ENCODE measurements at regions not wholly inside any gene's neighbourhood (a gene's known extent, or its start where the extent isn't known, plus 50 kb on each side); places are given as distances from the start of the nearest gene placed in this dataset.

DNA sequence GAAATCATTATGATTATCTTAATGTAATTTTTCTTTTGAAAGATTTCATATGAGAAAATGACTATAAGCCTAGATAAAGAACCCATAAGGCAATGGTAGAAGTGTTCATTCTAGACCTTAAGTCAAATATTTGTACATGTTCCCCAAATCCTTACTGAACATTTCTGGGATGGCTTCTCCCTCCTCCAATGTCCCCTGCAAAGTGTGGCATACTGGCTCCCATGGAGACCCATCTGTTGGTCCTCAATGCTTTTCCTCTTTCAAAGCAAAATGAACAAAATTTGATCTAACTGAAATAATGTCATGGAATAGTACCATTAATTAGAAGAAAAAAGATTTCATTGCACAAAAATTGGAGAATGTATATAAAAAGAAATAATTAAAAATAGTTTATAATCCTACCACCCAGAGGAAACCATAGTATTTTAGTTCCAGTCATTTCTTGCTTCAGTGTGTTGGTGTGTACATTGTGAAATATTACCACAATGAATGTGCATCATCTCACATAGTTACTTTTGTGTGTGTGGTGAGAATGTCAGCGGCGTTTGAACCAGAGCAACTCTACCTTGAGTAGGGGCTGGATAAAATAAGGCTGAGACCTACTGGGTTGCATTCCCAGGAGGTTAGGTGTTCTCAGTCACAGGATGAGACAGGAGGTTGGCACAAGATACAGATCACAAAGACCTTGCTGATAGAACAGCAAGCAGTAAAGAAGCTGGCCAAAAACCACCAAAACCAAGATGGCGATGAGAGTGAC is 181.3 kb downstream of the UXS1 start:
- TF ChIP-seq, protein P1, sequence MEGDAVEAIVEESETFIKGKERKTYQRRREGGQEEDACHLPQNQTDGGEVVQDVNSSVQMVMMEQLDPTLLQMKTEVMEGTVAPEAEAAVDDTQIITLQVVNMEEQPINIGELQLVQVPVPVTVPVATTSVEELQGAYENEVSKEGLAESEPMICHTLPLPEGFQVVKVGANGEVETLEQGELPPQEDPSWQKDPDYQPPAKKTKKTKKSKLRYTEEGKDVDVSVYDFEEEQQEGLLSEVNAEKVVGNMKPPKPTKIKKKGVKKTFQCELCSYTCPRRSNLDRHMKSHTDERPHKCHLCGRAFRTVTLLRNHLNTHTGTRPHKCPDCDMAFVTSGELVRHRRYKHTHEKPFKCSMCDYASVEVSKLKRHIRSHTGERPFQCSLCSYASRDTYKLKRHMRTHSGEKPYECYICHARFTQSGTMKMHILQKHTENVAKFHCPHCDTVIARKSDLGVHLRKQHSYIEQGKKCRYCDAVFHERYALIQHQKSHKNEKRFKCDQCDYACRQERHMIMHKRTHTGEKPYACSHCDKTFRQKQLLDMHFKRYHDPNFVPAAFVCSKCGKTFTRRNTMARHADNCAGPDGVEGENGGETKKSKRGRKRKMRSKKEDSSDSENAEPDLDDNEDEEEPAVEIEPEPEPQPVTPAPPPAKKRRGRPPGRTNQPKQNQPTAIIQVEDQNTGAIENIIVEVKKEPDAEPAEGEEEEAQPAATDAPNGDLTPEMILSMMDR (IDR thresholded peaks at IDR 0.05; ENCODE audit: unreplicated experiment) = no peak
- DNase-seq (ENCODE audit: low spot score in 2 of 2, unreplicated experiment in 2 of 2) = no peak
- H3K27me3 Mint-ChIP-seq (ENCODE audit: low read depth) = no peaks in the 10 kb centered on the region
- H3K27ac Mint-ChIP-seq = no peak overlapping the region
- H3K4me1 Mint-ChIP-seq = no peaks in the 10 kb centered on the region
- H3K9me3 Mint-ChIP-seq = peaks cover 11% of the 10 kb centered on the region
- no peak overlapping the region for H3K4me3 Mint-ChIP-seq
- H3K36me3 Mint-ChIP-seq = peaks cover 4% of the 10 kb centered on the region

DNA sequence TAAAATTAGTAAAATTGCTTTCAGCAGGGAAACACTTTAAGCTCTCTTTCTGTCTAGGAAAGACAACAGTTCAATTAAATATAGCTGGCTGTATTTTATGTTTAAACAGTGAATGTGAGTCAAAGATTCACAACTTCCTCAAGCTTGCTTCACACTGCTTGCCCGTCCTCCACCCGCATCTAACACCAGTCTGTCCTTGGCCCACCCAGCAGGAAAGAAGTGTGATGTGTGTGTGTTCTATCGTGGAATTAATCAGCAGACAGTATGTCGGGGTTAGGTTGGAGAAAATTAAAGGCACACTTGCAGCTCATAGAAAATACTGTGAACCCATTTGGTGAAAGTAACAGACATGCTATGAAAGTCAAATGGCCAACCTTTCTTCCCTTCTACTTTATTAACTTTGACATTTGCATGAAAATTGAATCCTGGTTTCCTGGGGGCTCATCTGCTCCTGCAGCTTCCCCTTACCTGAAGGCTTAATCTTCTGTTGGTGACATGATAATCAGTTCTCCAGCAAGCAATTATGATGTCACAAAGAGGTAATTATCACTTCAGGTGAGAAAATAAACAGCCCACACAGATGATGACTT is 182.0 kb downstream of the UXS1 start:
- H3K27me3 Mint-ChIP-seq (ENCODE audit: low read depth) = no peaks in the 10 kb centered on the region
- no peaks in the 10 kb centered on the region for H3K4me1 Mint-ChIP-seq
- TF ChIP-seq, protein P1 (IDR thresholded peaks at IDR 0.05; ENCODE audit: unreplicated experiment) = no peak
- H3K4me3 Mint-ChIP-seq = no peak overlapping the region
- peak overlapping the region; percentile 32 for H3K27ac Mint-ChIP-seq
- peaks cover 5% of the 10 kb centered on the region for H3K36me3 Mint-ChIP-seq
- DNase-seq (ENCODE audit: low spot score in 2 of 2, unreplicated experiment in 2 of 2) = no peak
- H3K9me3 Mint-ChIP-seq = peaks cover 16% of the 10 kb centered on the region

DNA sequence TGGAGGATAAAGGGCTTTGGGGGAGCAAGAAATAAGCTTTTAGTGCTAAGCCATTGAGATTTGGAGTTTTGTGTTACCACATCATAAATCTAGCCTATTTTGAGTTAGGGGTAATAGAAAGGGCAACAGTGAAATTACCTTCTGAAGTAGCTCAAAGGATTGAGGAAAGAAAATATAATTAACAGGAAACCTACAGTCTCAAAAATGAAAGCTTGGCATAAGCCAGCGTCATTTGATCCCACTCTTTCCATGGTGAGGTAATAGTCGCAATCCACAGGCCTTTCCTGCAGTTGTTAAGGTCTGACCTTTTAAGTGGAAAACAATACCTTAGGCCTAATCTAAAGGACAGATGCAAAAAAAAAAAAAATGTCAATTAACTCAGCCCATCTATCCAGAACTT is 182.7 kb downstream of the UXS1 start:
- peaks cover 23% of the 10 kb centered on the region for H3K9me3 Mint-ChIP-seq
- no peak overlapping the region for H3K27ac Mint-ChIP-seq
- peaks cover 10% of the 10 kb centered on the region for H3K36me3 Mint-ChIP-seq
- no peaks in the 10 kb centered on the region for H3K27me3 Mint-ChIP-seq (ENCODE audit: low read depth)
- no peak overlapping the region for H3K4me3 Mint-ChIP-seq
- TF ChIP-seq, protein P1 (IDR thresholded peaks at IDR 0.05; ENCODE audit: unreplicated experiment) = no peak
- DNase-seq (ENCODE audit: low spot score in 2 of 2, unreplicated experiment in 2 of 2) = no peak
- H3K4me1 Mint-ChIP-seq = no peaks in the 10 kb centered on the region

DNA sequence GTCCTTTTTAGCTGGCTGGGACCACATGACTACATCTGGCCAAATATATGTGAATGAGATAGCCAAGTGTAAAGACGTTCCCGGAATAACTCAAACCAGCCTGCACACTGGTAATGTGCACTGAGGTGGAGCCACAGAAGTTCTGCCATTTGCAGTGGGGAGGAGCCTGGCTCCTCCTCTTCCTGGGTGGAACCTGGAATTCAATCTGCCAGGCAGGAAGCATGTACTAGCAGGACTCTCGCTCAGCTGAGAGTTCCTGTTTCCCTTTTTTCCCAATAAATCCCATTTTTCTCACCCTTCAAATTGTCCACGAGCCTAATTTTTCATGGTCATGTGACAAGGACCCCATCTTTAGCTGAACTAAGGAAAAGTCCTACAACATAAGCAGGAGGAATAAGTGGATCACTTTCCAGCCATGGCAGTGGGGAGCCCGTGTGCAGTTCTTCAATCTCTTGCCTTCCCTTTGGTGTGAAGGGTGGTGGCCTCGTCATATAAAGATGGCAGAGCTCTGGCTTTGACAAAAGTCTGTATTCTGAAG is 183.2 kb downstream of the UXS1 start:
- Mint-ChIP-seq H3K4me1 (no peaks in the 10 kb centered on the region), H3K27ac (no peak overlapping the region), H3K36me3 (peaks cover 10% of the 10 kb centered on the region), H3K9me3 (peaks cover 28% of the 10 kb centered on the region), H3K27me3 (ENCODE audit: low read depth) (no peaks in the 10 kb centered on the region), H3K4me3 (no peak overlapping the region)
- TF ChIP-seq, protein P1 (IDR thresholded peaks at IDR 0.05; ENCODE audit: unreplicated experiment) = no peak
- DNase-seq (ENCODE audit: low spot score in 2 of 2, unreplicated experiment in 2 of 2) = no peak

DNA sequence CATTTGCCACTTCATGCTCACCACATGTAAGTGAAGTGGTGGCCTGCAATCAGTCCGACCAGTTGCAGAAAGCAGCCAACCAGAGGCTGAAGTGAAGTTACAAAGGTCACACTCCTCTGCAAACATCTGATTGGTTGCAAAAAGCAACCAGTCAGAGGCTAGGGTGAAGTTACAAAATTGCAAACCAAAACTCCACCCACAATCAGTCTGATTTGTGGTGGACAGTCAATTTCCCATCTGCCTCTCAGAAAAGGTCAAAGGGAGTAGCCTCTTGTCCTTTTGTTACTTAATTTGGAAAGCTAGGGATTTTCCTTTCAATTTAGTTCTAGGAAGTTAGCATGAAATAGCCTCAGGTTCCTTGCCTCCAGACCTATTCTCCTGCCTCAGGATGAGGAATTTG is 185.0 kb downstream of the UXS1 start:
- peaks cover 43% of the 10 kb centered on the region for H3K9me3 Mint-ChIP-seq

More for the DNA sequence above, 185.0 kb downstream of the UXS1 start:
- no peak for DNase-seq (ENCODE audit: low spot score in 2 of 2, unreplicated experiment in 2 of 2)
- TF ChIP-seq, protein P1 (IDR thresholded peaks at IDR 0.05; ENCODE audit: unreplicated experiment) = no peak
- Mint-ChIP-seq H3K27ac (no peak overlapping the region), H3K27me3 (ENCODE audit: low read depth) (no peaks in the 10 kb centered on the region), H3K36me3 (peaks cover 13% of the 10 kb centered on the region), H3K4me3 (no peak overlapping the region), H3K4me1 (no peaks in the 10 kb centered on the region)
